ENCODE measurements at regions not wholly inside any gene's neighbourhood (a gene's known extent, or its start where the extent isn't known, plus 50 kb on each side); places are given as distances from the start of the nearest gene placed in this dataset.

DNA sequence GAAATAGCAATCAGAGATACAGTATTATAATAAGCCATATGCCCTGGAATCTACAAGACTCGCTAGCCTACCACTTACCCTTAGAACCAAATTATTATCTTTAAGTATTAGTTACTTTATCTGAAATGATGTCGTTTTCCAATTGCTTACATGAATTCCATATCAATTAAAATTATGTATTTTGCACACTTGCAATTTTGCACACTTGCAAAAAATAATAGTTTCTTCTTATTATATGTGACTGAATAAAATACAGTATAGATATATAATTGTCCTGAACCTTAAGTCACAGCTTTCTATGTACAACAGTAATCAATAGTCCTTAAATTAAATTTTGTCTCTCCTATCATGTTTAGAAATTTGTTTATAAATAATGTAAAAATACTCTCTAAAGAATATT lies 2095.1 kb downstream of the NCAM2 start:
- H3K9me3 ChIP-seq (ENCODE audit: control insufficient read depth, insufficient read depth, low read depth, low read length) = no peaks in the 10 kb centered on the region
- TF ChIP-seq, protein P1, sequence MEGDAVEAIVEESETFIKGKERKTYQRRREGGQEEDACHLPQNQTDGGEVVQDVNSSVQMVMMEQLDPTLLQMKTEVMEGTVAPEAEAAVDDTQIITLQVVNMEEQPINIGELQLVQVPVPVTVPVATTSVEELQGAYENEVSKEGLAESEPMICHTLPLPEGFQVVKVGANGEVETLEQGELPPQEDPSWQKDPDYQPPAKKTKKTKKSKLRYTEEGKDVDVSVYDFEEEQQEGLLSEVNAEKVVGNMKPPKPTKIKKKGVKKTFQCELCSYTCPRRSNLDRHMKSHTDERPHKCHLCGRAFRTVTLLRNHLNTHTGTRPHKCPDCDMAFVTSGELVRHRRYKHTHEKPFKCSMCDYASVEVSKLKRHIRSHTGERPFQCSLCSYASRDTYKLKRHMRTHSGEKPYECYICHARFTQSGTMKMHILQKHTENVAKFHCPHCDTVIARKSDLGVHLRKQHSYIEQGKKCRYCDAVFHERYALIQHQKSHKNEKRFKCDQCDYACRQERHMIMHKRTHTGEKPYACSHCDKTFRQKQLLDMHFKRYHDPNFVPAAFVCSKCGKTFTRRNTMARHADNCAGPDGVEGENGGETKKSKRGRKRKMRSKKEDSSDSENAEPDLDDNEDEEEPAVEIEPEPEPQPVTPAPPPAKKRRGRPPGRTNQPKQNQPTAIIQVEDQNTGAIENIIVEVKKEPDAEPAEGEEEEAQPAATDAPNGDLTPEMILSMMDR (IDR thresholded peaks at IDR 0.05) = no peak
- TF ChIP-seq POLR2AphosphoS5 (IDR thresholded peaks at IDR 0.05; ENCODE audit: low read depth, low read length) (no peak), SIN3A (IDR thresholded peaks at IDR 0.05; ENCODE audit: borderline replicate concordance, insufficient read depth, low read depth, low read length) (no peak), TCF7L2 (IDR thresholded peaks at IDR 0.05; ENCODE audit: low read depth, low read length) (no peak)
- TF ChIP-seq, protein P2, sequence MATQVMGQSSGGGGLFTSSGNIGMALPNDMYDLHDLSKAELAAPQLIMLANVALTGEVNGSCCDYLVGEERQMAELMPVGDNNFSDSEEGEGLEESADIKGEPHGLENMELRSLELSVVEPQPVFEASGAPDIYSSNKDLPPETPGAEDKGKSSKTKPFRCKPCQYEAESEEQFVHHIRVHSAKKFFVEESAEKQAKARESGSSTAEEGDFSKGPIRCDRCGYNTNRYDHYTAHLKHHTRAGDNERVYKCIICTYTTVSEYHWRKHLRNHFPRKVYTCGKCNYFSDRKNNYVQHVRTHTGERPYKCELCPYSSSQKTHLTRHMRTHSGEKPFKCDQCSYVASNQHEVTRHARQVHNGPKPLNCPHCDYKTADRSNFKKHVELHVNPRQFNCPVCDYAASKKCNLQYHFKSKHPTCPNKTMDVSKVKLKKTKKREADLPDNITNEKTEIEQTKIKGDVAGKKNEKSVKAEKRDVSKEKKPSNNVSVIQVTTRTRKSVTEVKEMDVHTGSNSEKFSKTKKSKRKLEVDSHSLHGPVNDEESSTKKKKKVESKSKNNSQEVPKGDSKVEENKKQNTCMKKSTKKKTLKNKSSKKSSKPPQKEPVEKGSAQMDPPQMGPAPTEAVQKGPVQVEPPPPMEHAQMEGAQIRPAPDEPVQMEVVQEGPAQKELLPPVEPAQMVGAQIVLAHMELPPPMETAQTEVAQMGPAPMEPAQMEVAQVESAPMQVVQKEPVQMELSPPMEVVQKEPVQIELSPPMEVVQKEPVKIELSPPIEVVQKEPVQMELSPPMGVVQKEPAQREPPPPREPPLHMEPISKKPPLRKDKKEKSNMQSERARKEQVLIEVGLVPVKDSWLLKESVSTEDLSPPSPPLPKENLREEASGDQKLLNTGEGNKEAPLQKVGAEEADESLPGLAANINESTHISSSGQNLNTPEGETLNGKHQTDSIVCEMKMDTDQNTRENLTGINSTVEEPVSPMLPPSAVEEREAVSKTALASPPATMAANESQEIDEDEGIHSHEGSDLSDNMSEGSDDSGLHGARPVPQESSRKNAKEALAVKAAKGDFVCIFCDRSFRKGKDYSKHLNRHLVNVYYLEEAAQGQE (IDR thresholded peaks at IDR 0.05; ENCODE audit: insufficient read depth in 1 of 2, low read depth in 2 of 2, low read length in 1 of 2) = no peak
- no TSS peak for BruUV-seq (replicated peaks)
- POLR2A ChIA-PET = no interaction called here
- intact Hi-C loops (cut with micrococcal nuclease; ENCODE audit: unreplicated experiment) (no loop called here), in situ Hi-C loops (cut with HindIII; ENCODE audit: low pct_unique_long_range_greater_than_20kb, low sequenced_read_pairs) (no loop called here)
- ATAC-seq (no peak), DNase-seq (ENCODE audit: low read depth, low spot score) (no peak)
- no peaks in the 10 kb centered on the region for H3K36me3 ChIP-seq (ENCODE audit: control insufficient read depth, insufficient read depth, low read length)
- H3K27me3 ChIP-seq (ENCODE audit: control insufficient read depth, insufficient read depth, low read length) = no peaks in the 10 kb centered on the region
- no peak overlapping the region for H3K27ac ChIP-seq (ENCODE audit: low read length)
- no peak overlapping the region for H3K4me3 ChIP-seq (ENCODE audit: low read depth in 2 of 2, low read length in 2 of 2)
- CTCF ChIA-PET = no interaction called here
- no peaks in the 10 kb centered on the region for H3K4me1 ChIP-seq (ENCODE audit: control insufficient read depth, insufficient read depth, low read length)

DNA sequence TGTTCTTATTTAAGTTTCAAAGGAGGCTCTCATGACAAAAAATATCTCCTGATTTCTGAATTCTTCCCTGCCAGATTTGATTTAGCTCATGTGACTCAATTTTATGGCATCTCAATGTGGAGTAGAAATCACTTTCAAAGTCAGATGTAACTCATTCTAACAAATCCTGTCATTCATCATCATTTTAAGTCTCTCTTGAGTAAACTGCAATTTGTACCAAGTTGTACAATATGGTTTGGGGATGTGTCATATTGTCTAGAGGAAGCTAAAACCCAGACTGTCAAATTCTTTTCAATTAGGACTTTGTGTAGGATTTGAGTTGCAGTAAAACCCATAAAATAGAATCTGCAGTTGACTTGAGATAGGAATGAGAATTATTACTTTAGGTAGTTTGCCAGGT lies 2101.0 kb downstream of the NCAM2 start:
- Histone ChIP-seq H3K27me3 (ENCODE audit: control insufficient read depth, insufficient read depth, low read length) (no peaks in the 10 kb centered on the region), H3K4me1 (ENCODE audit: control insufficient read depth, insufficient read depth, low read length) (no peaks in the 10 kb centered on the region), H3K9me3 (ENCODE audit: control insufficient read depth, insufficient read depth, low read depth, low read length) (no peaks in the 10 kb centered on the region), H3K27ac (ENCODE audit: low read length) (no peak overlapping the region), H3K4me3 (ENCODE audit: low read depth in 2 of 2, low read length in 2 of 2) (no peak overlapping the region), H3K36me3 (ENCODE audit: control insufficient read depth, insufficient read depth, low read length) (no peaks in the 10 kb centered on the region)
- no peak for DNase-seq (ENCODE audit: low read depth, low spot score)
- ATAC-seq = no peak
- CTCF ChIA-PET = no interaction called here
- intact Hi-C loops (cut with micrococcal nuclease; ENCODE audit: unreplicated experiment) (no loop called here), in situ Hi-C loops (cut with HindIII; ENCODE audit: low pct_unique_long_range_greater_than_20kb, low sequenced_read_pairs) (no loop called here)
- POLR2A ChIA-PET = no interaction called here
- BruUV-seq (replicated peaks) = no TSS peak
- no peak for TF ChIP-seq SIN3A (IDR thresholded peaks at IDR 0.05; ENCODE audit: borderline replicate concordance, insufficient read depth, low read depth, low read length)
- TF ChIP-seq, protein P1 (IDR thresholded peaks at IDR 0.05) = no peak
- no peak for TF ChIP-seq POLR2AphosphoS5 (IDR thresholded peaks at IDR 0.05; ENCODE audit: low read depth, low read length)
- TF ChIP-seq, protein P2 (IDR thresholded peaks at IDR 0.05; ENCODE audit: insufficient read depth in 1 of 2, low read depth in 2 of 2, low read length in 1 of 2) = no peak
- no peak for TF ChIP-seq TCF7L2 (IDR thresholded peaks at IDR 0.05; ENCODE audit: low read depth, low read length)

All from Panc1 (cell line).